ENCODE measurements at regions not wholly inside any gene's neighbourhood (a gene's known extent, or its start where the extent isn't known, plus 50 kb on each side); places are given as distances from the start of the nearest gene placed in this dataset.

GRCh38 chrX:87874043-87874442 lies 356.4 kb downstream of the KLHL4 start:
- TF ChIP-seq CTCF (IDR thresholded peaks at IDR 0.05): no peak
- no peak for TF ChIP-seq POLR2A (IDR thresholded peaks at IDR 0.05)

Data from Peyer's patch (tissue), 4 donors.